ENCODE measurements at regions not wholly inside any gene's neighbourhood (a gene's known extent, or its start where the extent isn't known, plus 50 kb on each side); places are given as distances from the start of the nearest gene placed in this dataset.

DNA sequence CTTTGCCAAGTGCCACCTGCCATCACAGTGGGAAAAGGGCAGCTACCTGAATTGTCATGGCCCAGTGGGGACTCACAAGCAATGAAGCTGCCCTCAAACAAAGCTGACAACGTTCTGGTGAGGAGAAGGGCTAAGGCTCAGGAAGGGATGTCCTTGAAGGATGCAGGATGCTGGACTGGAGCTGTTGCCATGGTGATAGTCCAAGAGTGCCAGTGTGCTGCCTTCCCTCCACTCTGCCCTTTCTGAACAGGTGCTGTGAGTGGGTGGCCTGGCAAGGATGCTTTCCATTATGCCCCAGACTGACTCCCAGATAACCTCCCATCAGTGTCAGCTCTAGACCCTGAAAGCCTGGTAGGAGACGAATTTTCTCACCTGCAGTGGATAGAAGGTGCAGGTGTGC lies 137.8 kb upstream of the GYPC start:
- TF ChIP-seq CTCF (IDR thresholded peaks at IDR 0.05) (no peak), POLR2AphosphoS5 (IDR thresholded peaks at IDR 0.05) (no peak), POLR2A (IDR thresholded peaks at IDR 0.05) (no peak), EP300 (IDR thresholded peaks at IDR 0.05) (no peak)
